ENCODE measurements at regions not wholly inside any gene's neighbourhood (a gene's known extent, or its start where the extent isn't known, plus 50 kb on each side); places are given as distances from the start of the nearest gene placed in this dataset.

GRCh38 chr18:61076986-61077385 is 256.2 kb upstream of the CDH20 start:
- H4K8ac ChIP-seq (ENCODE audit: low read depth in 2 of 2, low read length in 2 of 2): no peak overlapping the region
- H4K91ac ChIP-seq (ENCODE audit: insufficient read depth, low read depth, low read length): no peak overlapping the region
- no peak overlapping the region for H3K14ac ChIP-seq (replicated peaks; ENCODE audit: low read depth, low read length)
- no peak overlapping the region for H3K18ac ChIP-seq (ENCODE audit: low read depth, low read length)
- no peak overlapping the region for H3K9ac ChIP-seq (ENCODE audit: low read depth, low read length)
- peaks cover 5% of the 10 kb centered on the region for H3K9me3 ChIP-seq (ENCODE audit: control insufficient read depth, insufficient read depth, low read length)
- H4K5ac ChIP-seq (ENCODE audit: low read depth, low read length): no peak overlapping the region
- H3K56ac ChIP-seq (ENCODE audit: extremely low read depth, insufficient read depth, low read length): no peak overlapping the region
- in situ Hi-C loops (cut with MboI; ENCODE audit: low sequenced_read_pairs) (no loop called here), intact Hi-C loops (cut with micrococcal nuclease) (no loop called here), dilution Hi-C loops (cut with HindIII; ENCODE audit: low sequenced_read_pairs, unreplicated experiment) (no loop called here)
- no peaks in the 10 kb centered on the region for H4K20me1 ChIP-seq (ENCODE audit: insufficient read depth, low read length)
- no peaks in the 10 kb centered on the region for H3K9me1 ChIP-seq (ENCODE audit: insufficient read depth, low read length)
- DNase-seq: no peak
- H2BK20ac ChIP-seq (ENCODE audit: low read depth, low read length): no peak overlapping the region
- H3K79me1 ChIP-seq (ENCODE audit: low read depth in 1 of 2, low read length in 2 of 2): no peaks in the 10 kb centered on the region
- no peak overlapping the region for H2BK5ac ChIP-seq (ENCODE audit: low read depth, low read length, poor library complexity, severe bottlenecking)
- no TSS peak for BruUV-seq (replicated peaks)
- TF ChIP-seq USF2 (IDR thresholded peaks at IDR 0.05; ENCODE audit: low read depth, low read length) (no peak), BHLHE40 (IDR thresholded peaks at IDR 0.05; ENCODE audit: low read depth, low read length) (no peak), CHD1 (IDR thresholded peaks at IDR 0.05; ENCODE audit: low read depth, low read length) (no peak)
- H3K4ac ChIP-seq (ENCODE audit: low read depth, low read length): no peak overlapping the region
- no peak overlapping the region for H2AFZ ChIP-seq (replicated peaks; ENCODE audit: low read length, poor library complexity)
- ATAC-seq (ENCODE audit: low read depth): no peak
- ChIA-PET POLR2A (ENCODE audit: unreplicated experiment) (no interaction called here), CTCF (no interaction called here)
- no peak overlapping the region for H2AK5ac ChIP-seq (ENCODE audit: low read depth, low read length)
- H3K4me1 ChIP-seq (ENCODE audit: control insufficient read depth, insufficient read depth, low read length): no peaks in the 10 kb centered on the region
- H3K27me3 ChIP-seq (ENCODE audit: control insufficient read depth, insufficient read depth, low read length): no peaks in the 10 kb centered on the region
- no peaks in the 10 kb centered on the region for H3K36me3 ChIP-seq (ENCODE audit: control insufficient read depth, insufficient read depth, low read length)
- no peak overlapping the region for H2AK9ac ChIP-seq (replicated peaks; ENCODE audit: low read depth, low read length, poor library complexity)
- H3K27ac ChIP-seq (ENCODE audit: insufficient read depth, low read length): no peak overlapping the region
- no peak overlapping the region for H2BK120ac ChIP-seq (ENCODE audit: low read depth, low read length)
- no peak overlapping the region for H2BK15ac ChIP-seq (ENCODE audit: low read depth, low read length)
- no peak overlapping the region for H3K23ac ChIP-seq (ENCODE audit: low read depth, low read length)
- H3K4me3 ChIP-seq (ENCODE audit: insufficient read depth, low read depth, low read length): no peak overlapping the region
- no peak overlapping the region for H3K4me2 ChIP-seq (ENCODE audit: low read depth, low read length)
- WGBS, 2 experiments (ENCODE audit: extremely low coverage in 2 of 2, insufficient read length in 1 of 2): no CpG with 5 or more reads among the region's 2 CpGs

Measured in IMR-90 (cell line).